DND-41 (cell line): ENCODE measurements at regions not wholly inside any gene's neighbourhood (a gene's known extent, or its start where the extent isn't known, plus 50 kb on each side); places are given as distances from the start of the nearest gene placed in this dataset.

Source experiments
- CTCF ChIP-seq: IDR thresholded peaks from 2 replicates; pipeline ENCODE4 v1.5.1; 2012; ENCODE audit warnings: borderline replicate concordance, low read length, moderate library complexity, mild to moderate bottlenecking; ENCODE audit not compliant: poor library complexity, severe bottlenecking; ENCODE audit errors: extremely low read depth
- EZH2 ChIP-seq: IDR thresholded peaks from 3 replicates; pipeline ENCODE4 v1.6.1; 2012; ENCODE audit warnings: borderline replicate concordance, low read depth, mild to moderate bottlenecking, moderate library complexity, low read length, inconsistent platforms; ENCODE audit not compliant: severe bottlenecking

- TF ChIP-seq CTCF (no peak), EZH2 (no peak)
Measured at GRCh38 chr1:68358439-68358838, 91.3 kb downstream of the RPE65 start.
